GM20431 (cell line): ENCODE measurements at regions not wholly inside any gene's neighbourhood (a gene's known extent, or its start where the extent isn't known, plus 50 kb on each side); places are given as distances from the start of the nearest gene placed in this dataset.
"Not testable (repeated sequence)": the region's sequence is repeated elsewhere in the genome, so short reads cannot be mapped to it uniquely, and the experiment has no call there.

ENCODE experiments used
- in situ Hi-C: fragments of 300-500 bp; cut with MseI, MboI; formaldehyde crosslinking; loops from one replicate; pipeline ENCODE4 v1.15.0; 2020; ENCODE audit warnings: low sequenced_read_pairs; ENCODE audit not compliant: unreplicated experiment

DNA sequence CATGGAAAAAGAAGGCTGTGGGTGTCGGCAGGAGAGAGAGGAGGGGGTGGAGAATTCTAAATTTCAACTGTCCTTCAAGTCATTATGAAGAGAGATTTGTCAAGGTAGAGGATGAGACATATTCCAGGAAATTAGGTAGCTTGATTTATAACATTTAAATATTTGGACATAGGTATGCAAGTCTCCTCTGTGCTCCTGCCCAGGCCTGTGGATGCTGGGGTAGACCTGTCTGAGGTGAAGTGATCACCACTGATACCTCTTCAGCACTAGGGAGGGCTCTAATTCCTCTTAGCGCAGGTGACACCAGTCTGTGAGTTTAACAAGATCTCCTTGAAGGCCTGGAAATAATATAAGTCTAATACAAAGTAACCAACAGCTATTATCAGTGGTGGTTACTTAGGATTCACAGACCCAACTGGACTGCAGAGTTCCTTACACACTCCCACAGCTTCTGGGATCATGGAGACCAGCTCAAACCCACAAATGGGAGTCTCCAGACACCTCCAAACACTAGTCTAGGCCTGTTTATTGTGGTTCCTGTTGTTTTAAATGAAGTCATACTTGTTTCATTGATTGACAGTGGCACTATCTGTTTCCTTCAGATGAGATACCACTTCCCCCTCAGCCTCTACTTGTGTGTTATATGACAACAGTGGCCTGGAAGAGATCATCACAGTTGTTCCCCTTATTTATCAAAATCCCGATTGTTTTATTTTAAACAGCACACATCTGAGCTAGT, 104.1 kb upstream of the ITPRID2 start:
- in situ Hi-C loops = no loop called here

DNA sequence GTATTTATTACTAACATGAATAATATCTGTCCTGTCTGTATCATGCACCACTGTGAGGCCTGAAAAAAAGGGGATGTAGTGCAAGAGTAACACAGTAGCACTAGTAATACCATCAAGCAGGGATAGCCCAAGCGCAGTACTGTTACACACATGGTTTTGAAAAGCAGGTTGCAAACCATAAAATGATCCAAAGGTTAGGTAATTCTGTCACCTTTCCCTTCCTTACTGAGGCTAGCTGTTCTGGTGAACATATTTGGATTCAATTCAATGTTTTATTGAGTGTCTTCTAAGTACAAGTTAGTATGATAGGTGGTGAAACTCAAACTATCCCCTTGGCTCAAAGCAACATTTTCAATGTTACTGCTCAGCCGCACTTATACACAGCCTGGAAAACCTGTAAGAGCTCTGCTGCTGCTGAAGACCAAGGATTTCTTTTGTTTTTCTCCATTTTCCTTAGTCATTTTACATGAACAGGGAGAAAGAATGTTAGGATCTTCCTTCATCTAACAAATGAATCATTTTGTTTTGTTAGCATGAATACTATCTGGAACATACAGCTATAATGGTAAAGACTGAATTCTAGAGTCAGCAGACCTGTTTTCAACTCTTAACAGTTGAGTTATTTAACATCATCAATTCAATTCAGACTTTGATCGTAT, 102.5 kb upstream of the ITPRID2 start:
- in situ Hi-C loops = no loop called here

DNA sequence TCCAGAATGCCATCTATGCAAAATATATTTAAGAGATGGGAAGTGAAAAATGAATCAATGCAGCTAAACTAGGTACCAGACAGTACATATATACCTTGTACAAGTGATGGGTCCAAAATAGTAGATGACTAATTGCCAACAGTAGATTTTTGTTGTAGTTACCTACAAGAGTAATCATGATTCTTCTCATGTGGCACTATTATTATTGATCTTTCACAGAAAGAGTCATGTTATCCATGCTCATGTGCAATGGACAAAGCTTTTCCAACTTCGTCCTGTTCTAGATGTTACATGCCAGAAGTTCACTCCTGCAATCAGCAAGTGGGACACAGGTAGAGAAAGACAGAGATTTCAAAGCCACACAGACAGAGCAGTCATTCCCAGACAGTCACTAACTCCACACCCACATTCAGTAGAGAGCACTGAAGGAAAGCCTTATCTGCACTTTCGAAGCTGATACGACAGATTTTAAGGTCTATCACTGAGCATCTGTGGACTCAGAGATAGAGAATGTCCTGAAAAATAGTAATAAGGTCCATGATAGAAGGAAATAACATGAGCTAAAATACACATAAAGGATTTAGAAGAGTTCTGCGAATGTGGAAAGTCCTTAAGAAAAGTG, 101.6 kb upstream of the ITPRID2 start:
- in situ Hi-C loops = no loop called here

DNA sequence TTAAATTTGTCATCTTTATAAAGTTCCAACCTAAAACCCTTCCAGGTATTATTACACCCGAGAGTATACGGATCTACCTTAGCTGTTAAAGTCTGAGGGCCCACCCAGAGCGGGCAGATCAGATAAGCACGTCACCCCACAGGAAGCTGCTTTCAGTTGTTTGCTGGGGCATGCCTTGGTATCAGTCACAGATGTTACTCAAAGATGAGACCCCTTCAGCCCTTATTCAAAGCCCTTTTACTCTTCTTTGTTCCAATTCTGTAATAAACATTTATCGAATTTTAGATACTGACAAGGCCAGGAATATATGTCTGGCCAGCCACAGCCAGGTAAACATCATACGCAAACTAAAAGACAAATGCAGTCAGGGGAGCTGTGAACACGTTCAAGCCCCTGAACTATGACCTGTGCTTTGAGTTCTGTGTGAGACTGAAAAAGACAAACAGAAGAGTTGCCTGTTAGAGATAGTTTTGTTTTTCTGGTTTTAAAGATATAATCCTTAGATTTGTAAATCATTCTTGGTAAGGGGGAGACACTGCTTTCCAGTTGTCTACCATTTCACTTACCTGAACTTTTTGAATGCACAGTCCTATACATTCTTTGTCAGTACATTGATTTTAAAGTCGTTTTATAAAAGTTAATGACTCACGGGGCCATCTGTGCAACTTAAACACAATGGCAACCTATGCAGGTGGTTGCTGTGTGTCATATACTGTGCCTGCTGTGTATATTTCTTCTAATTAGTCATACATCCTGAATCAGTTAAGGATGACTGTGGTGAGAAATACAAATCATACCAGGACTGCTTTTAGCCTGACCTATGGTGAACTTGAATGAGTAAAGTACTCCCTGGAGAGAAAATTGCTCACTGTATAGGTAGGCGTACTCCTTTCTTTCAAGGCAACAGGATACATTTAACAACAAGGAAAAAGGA, 100.5 kb upstream of the ITPRID2 start:
- in situ Hi-C loops = no loop called here

DNA sequence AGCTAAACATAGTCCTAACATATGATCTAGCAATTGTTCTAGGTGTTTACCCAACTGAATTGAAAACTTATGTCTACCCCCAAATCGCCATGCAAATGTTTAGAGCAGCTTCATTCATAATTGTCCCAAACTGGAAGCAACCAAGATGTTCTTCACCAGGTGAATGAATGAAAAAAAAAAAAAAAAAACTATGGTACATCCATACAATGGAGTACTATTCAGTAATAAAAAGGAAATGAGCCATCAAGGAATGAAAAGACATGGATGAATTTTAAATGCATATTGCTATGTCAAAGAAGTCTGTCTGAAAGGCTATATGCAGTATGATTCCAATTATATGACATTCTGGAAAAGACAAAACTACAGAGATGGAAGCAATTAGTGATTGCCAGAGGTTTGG, 98.6 kb upstream of the ITPRID2 start:
- in situ Hi-C loops = no loop called here

DNA sequence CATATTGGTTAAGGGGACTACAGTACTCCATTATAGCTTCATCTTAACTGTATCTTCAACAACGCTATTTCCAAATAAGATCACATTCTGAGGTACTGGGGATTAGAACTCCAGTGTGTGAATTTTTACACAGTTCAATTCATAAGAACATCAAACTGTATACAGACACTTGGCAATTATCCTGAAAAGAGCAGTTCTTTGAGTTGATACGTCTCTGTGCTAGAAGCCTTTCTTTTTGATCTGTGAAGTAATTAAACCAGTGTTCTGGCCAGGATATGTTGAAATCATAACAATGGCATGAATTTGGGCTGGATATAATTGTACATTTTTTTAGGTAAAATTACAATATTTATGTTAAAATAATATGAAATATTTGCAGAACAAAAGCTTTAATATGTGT, 93.5 kb upstream of the ITPRID2 start:
- in situ Hi-C loops = no loop called here

DNA sequence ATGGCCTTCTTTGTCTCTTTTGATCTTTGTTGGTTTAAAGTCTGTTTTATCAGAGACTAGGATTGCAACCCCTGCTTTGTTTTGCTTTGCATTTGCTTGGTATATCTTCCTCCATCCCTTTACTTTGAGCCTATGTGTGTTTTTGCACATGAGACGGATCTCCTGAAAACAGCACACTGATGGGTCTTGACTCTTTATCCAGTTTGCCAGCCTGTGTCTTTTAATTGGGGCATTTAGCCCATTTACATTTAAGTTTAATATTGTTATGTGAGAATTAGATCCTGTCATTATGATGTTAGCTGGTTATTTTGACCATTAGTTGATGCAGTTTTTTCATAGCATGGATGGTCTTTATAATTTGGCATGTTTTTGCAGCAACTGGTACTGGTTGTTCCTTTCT, 89.2 kb upstream of the ITPRID2 start:
- in situ Hi-C loops = not testable (repeated sequence)

DNA sequence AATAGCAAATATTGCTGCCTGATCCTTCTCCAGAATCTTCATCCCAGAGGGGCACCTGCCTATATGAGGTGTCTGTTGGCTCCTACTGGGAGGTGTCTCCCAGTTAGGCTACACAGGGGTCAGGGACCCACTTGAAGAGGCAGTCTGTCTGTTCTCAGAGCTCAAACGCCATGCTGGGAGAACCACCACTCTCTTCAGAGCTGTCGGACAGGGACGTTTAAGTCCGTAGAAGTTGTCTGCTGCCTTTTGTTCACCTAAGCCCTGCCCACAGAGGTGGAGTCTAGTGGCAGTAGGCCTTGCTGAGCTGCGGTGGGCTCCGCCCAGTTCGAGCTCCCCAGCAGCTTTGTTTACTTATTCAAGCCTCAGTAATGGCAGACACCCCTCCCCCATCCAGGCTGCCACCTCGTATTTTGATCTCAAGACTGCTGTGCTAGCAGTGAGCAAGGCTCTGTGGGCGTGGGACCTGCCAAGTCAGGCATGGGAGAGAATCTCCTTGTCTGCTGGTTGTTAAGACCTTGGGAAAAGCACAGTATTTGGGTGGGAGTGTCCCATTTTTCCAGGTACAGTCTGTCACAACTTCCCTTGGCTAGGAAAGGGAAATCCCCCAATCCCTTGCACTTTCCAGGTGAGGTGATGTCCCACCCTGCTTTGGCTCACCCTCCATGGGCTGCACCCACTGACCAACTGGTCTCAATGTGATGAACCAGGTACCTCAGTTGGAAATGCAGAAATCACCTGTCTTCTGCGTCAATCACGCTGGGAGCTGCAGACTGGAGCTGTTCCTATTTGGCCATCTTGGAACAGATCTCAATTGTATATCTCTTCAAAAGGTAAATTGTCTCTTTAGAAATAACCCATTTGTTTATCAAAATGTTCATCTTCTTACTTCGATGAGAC, 87.4 kb upstream of the ITPRID2 start:
- in situ Hi-C loops = not testable (repeated sequence)

DNA sequence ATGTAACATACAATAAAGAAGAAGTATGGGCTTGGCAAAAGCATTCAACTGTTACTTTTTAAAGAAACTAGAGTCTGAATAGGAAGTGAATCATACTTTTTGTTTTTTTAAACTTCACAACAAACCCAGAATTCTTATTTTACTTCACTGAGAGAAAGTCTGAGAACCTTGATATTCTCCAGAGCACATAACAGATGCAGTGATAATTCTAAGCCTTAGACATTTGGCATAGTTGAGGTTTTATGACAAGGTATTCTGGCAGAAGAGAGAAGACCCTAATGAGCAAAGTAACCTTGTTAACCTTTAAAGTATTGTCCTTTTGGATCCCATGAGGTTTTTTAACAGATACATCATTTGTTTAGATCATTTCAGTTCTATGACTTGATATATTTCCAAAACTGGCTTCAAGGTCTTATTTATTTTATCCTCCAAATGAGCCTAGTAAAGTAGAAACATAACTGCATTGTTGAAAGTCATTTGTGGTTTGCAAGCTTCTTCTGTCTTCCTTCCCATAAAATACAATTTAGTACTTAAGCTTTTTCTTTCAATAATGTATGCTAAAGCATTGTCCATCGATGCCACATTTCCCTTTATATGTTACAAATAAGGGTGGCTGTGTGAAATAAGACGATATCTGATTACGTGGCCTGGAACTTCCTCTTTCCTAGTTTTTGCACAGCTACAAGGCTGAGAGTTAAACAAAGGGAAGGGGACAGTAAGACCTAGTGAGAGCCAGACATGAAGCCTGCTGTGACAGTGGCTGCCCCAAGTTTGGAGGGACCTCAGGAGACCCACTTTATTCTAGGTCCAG, 86.1 kb upstream of the ITPRID2 start:
- in situ Hi-C loops = no loop called here

DNA sequence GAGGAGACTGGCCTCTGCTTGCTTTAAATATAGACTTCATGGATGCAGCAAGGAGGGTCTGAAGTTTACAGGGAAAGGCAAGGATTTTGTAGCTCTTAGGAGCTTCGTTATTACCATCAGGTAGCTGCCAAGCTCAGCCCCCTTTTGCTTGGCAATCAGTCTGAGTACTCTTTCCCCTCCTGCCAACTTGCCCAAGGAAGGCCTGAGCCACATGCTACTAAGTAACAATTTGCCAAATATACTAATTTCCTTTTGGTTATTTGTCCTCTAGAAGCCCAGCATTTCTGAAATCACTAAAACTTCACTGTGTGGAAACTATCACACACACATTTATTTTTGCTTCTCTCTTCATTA, 85.5 kb upstream of the ITPRID2 start:
- in situ Hi-C loops = no loop called here

DNA sequence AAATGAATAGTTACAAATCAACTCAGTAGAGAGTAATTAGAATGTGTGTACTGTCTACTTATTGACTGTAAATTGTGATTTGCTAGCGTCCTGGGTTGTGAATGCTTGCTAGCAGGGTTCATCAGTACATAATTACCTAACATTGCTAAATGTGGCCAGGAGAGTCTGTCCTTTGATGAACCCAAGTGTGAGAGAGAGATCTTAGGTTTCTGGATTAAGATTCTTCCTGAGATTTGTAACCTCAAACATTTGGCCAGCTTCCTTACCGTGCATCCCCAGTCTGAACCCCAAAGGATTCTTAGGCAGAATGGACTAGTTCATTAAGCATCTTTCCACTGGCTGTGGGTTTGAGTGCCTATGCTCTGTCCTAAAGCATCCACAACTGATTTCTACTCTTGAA, 84.0 kb upstream of the ITPRID2 start:
- in situ Hi-C loops = no loop called here

DNA sequence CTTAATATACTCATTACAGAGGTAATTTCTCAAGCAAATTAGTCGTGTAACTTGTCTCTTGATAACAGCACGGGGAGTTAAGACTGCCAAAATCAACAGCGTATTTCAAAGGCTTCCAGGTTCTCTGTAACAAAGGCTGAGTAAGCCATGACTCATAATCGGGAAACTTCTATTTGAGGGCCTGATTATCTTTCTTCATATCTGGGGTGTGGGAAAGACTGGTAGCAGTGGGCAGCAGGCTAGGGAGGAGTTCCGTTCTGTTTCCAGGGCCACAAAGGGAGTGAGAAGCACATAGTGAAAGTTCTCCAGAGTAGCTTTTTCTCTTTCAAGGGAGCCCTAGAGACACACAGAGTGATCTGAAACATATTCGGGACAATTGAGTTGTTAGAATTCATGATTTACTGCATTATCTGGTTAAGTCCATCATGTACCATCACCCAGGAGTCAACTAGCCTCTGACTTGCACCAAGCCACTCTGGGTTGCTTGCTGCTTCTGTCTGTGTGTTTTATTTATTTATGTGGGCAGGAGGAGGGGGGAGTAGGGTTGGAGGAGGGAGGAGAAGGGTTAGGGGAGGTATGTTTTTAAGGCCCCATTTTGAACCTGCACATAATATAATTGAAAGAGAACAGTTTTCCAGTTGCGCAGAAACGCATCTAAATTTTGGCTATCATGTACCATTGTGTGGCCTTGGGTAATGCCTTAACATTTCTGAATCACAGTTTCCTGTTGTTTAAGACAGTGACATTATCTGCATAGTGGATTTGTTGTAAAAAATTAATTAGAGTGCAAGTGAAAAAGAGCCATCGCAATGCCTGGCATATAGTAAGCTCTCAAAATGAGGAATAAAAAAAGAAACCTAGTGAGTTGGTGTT, 80.5 kb upstream of the ITPRID2 start:
- in situ Hi-C loops = no loop called here

DNA sequence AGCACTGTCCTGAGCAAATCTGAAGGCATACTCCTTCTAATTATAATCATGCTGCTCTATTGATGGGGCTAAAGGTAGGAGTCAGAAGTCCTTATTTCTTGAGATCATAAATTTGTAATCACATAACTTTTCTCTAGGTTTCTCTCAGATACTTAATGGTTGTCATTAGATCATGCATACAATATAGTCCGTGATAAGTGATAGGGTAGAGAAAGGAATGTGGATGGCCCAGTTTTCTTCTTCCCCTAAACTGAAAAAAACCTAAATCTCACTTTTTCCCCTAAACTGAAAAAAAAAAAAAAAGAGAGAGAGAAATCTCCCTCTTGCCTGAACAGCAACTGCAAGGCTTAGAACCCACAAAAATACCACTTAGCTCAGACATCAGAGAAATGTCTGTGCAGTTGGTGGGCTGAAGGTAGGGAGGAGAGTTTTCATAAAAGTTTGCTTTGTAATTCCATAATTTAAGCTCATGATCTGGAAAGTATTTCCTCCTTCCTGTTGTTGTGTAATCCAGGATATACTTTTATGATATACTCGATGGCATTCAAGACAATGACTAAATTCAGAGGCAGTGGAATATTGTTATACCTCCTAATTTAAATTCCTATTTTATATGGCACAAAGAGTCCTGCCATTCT, 79.3 kb upstream of the ITPRID2 start:
- in situ Hi-C loops = no loop called here

DNA sequence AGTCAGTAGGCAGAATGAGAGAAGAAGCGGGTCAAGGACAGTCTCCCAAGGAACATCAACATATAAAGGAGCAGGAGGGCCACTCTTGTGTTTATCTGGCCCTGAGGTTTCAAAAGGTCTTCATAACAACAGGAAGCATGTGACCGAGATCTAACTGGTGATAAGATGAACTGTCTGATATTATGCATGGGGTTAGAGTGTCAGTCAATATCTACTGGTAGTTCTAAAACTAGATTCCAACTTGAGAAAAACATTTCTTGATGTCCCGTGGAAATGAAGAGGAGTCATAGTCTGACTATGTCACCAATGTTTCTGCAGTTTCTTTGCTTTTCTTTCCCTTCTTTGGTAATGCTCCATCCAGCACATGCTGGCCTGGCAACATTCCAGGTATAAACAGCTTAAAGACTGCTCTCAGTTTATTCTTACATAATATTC, 77.5 kb upstream of the ITPRID2 start:
- in situ Hi-C loops = no loop called here

DNA sequence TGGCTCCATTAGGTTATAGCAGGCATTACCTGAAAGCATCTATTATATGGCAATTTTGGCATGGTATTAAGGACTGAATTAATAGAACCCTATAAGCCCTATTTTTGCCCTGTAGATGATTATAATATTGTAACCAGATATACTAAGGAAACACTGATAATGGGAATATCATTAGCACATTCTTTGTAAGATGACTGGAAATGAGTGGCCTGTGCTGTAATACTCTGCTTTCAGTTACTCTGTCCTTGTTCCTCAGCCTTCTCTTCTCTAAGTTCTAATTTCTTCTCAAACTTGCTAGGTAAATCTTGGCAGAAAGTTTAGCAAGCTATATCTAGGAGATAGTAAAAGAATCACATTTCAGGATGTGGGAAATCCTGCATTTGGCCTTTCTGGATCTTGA, 74.0 kb upstream of the ITPRID2 start:
- in situ Hi-C loops = no loop called here

DNA sequence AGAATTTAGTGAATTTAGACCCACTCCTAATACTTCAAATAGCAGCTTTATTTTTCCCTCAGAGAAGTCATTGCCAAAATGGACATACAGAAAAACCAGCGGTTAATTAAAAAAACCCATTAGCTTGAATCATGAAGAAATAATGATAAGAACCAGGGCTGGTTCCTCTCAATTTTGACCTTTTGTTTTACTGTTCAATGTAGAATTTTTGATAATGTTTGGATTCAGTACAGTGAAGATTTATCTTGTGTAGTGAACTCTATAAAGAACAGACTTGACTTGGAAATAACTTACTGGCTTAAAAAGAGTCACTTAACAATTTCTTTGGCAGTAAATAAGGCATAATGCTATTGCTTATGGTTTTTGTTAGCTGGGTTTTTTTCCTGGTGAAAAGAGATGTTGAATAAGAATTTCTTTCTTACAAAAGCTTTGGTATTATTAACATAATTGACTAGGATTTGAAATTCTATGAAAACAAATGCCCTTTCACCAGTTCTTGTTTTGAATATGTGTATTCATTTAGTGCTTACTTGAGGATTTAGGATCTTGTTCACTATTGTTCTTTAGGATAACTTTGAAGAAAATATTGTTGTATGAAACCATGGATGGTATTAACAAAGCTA, 73.4 kb upstream of the ITPRID2 start:
- in situ Hi-C loops = no loop called here

DNA sequence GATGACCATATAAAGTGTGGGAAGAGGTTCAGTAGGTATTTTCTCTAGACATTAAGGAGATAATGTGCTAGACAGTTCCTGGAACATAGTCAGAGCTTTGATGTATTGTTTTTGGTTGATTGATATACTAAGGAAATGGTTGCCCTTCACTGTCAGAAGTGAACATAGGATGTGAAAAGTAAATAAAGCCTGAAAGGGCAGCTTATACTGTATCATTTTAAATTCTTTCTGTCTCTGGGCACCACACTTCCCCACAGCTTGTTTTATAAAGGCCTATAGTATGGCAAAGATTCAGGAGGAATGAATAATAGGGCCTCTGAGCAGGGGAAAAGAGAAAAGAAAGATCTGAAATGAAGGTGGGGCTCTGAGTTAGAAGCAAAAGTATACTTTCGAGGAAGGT, 72.7 kb upstream of the ITPRID2 start:
- in situ Hi-C loops = no loop called here
